HepG2 (cell line): ENCODE measurements at regions not wholly inside any gene's neighbourhood (a gene's known extent, or its start where the extent isn't known, plus 50 kb on each side); places are given as distances from the start of the nearest gene placed in this dataset.

Source experiments
- ATAC-seq: fragments of 200-7000 bp; cut with Tn5 transposase; 3 replicates; pipeline ENCODE4 v1.9.1; 2020; ENCODE audit warnings: mild to moderate bottlenecking, moderate library complexity
- BruUV-seq: library from RNA; stranded (reverse); fragments of 400-500 nt; replicated peaks from 2 replicates; lab custom pipeline; 2021; lab: Mats Ljungman, UMichigan
- CTCF ChIA-PET: fragments of 300-600 bp; formaldehyde crosslinking; extraction: SDS; loops from one replicate; lab custom pipeline; 2021; ENCODE audit warnings: low total read pairs, inconsistent platforms, low intra/inter-chr PET ratio; lab: Yijun Ruan, JAX
- POLR2A ChIA-PET: fragments of 350-600 bp; sonication (Branson Sonifier 250); formaldehyde crosslinking; loops from one replicate; lab custom pipeline; 2020; ENCODE audit warnings: antibody characterized with exemption, inconsistent platforms; lab: Yijun Ruan, JAX
- DNase-seq: peaks from one replicate; pipeline ENCODE4 v3.0.0-alpha.2; 2015; ENCODE audit warnings: low spot score
- FAIRE-seq: peaks from 3 replicates; lab custom pipeline; 2011; peaks lifted over from hg19 to GRCh38; lab: Jason Lieb, UNC
- H2AFZ ChIP-seq: one replicate; pipeline ENCODE4 v1.6.1; 2011; ENCODE audit warnings: low read length, inconsistent platforms
- H3K27ac ChIP-seq: fragments of 300-600 bp; 3 replicates; pipeline ENCODE4 v1.8.0; 2011; ENCODE audit warnings: mixed run types, mild to moderate bottlenecking, mixed read lengths, low read length, inconsistent platforms; ENCODE audit not compliant: insufficient read depth; ENCODE audit errors: extremely low read length
- H3K27me3 ChIP-seq, 2 experiments: fragments of 200-600 bp in 1 of 2; 2 replicates in 1 of 2; 3 replicates in 1 of 2; pipeline versions ENCODE4 v1.6.0 to v1.8.0; 2011; ENCODE audit warnings: low read length in 2 of 2, mild to moderate bottlenecking in 2 of 2, moderate library complexity in 2 of 2, inconsistent platforms in 1 of 2; ENCODE audit not compliant: insufficient read depth in 2 of 2, control insufficient read depth in 1 of 2
- H3K36me3 ChIP-seq, 2 experiments: fragments of 200-600 bp in 1 of 2; replicated peaks in 1 of 2; 2 replicates in 1 of 2; 3 replicates in 1 of 2; pipeline versions ENCODE4 v1.5.1 to v1.8.0; 2011; ENCODE audit warnings: low read length in 2 of 2, inconsistent platforms in 1 of 2; ENCODE audit not compliant: insufficient read depth in 2 of 2, control insufficient read depth in 1 of 2
- H3K4me1 ChIP-seq: 2 replicates; pipeline ENCODE4 v1.5.1; 2012; ENCODE audit warnings: low read length, inconsistent platforms; ENCODE audit not compliant: insufficient read depth
- H3K4me2 ChIP-seq: 2 replicates; pipeline ENCODE4 v1.6.0; 2011; ENCODE audit warnings: low read depth, low read length, inconsistent platforms
- H3K4me3 ChIP-seq, 3 experiments: fragments of 200-600 bp in 1 of 3; sonication (generic), shearing (Covaris generic) in 1 of 3; replicated peaks in 1 of 3; 2 replicates each; pipeline ENCODE4 v1.5.1; 2011 to 2016; ENCODE audit warnings: low read length in 3 of 3, inconsistent platforms in 2 of 3, low read depth in 2 of 3, mild to moderate bottlenecking in 2 of 3, control low read depth in 1 of 3, mixed read lengths in 1 of 3; ENCODE audit not compliant: insufficient read depth in 1 of 3
- H3K79me2 ChIP-seq: one replicate; pipeline ENCODE4 v1.6.1; 2011; ENCODE audit warnings: low read length, inconsistent platforms; ENCODE audit not compliant: insufficient read depth
- H3K9ac ChIP-seq: 2 replicates; pipeline ENCODE4 v1.6.0; 2011; ENCODE audit warnings: mild to moderate bottlenecking, low read depth, low read length, inconsistent platforms; ENCODE audit not compliant: insufficient read depth
- H3K9me3 ChIP-seq: 2 replicates; pipeline ENCODE4 v1.5.1; 2012; ENCODE audit warnings: mild to moderate bottlenecking, low read length
- H4K20me1 ChIP-seq: 2 replicates; pipeline ENCODE4 v1.6.0; 2011; ENCODE audit warnings: inconsistent platforms, mild to moderate bottlenecking, low read length, moderate library complexity; ENCODE audit not compliant: insufficient read depth
- EEA1 ChIP-seq: sonication (generic); formaldehyde crosslinking; IDR thresholded peaks from 2 replicates; pipeline ENCODE4 v1.5.1; 2020; ENCODE audit warnings: mild to moderate bottlenecking, missing genetic modification reagents, borderline replicate concordance
- ELF3 ChIP-seq: IDR thresholded peaks from 2 replicates; pipeline ENCODE4 v1.6.1; 2016; ENCODE audit warnings: missing genetic modification reagents, missing compliant biosample characterization
- FOSL2 ChIP-seq: sonication (generic); formaldehyde crosslinking; IDR thresholded peaks from 2 replicates; pipeline ENCODE4 v1.4.0; 2020; ENCODE audit warnings: missing genetic modification reagents
- NFE2L2 ChIP-seq: fragments of 150-350 bp; IDR thresholded peaks from 2 replicates; pipeline ENCODE4 v1.6.1; 2014; ENCODE audit warnings: low read length
- NRL ChIP-seq: sonication (generic); formaldehyde crosslinking; IDR thresholded peaks from 2 replicates; pipeline ENCODE4 v1.5.0; 2020; ENCODE audit warnings: missing genetic modification reagents, mild to moderate bottlenecking, moderate library complexity, borderline replicate concordance
- SAP130 ChIP-seq: IDR thresholded peaks from 2 replicates; pipeline ENCODE4 v1.6.1; 2016; ENCODE audit warnings: low read depth
- SMARCC2 ChIP-seq: fragments of 450-650 bp; IDR thresholded peaks from 2 replicates; pipeline ENCODE4 v1.6.1; 2017; ENCODE audit warnings: antibody characterized with exemption, mild to moderate bottlenecking
- STAT5B ChIP-seq: sonication (generic); formaldehyde crosslinking; IDR thresholded peaks from 2 replicates; pipeline ENCODE4 v1.4.0; 2020; ENCODE audit warnings: missing genetic modification reagents
- TSC22D2 ChIP-seq: sonication (generic); formaldehyde crosslinking; IDR thresholded peaks from 2 replicates; pipeline ENCODE4 v1.5.1; 2020; ENCODE audit warnings: missing genetic modification reagents, mild to moderate bottlenecking, borderline replicate concordance
- ZMYM3 ChIP-seq: sonication (generic); formaldehyde crosslinking; IDR thresholded peaks from 2 replicates; pipeline ENCODE4 v1.5.1; 2020; ENCODE audit warnings: mild to moderate bottlenecking, missing genetic modification reagents
- ZNF12 ChIP-seq: sonication (generic); formaldehyde crosslinking; IDR thresholded peaks from 2 replicates; pipeline ENCODE4 v1.5.0; 2020; ENCODE audit warnings: missing genetic modification reagents
- ZNF234 ChIP-seq: sonication (generic); formaldehyde crosslinking; conservative IDR thresholded peaks from 2 replicates; pipeline ENCODE4 v1.5.1; 2020; ENCODE audit warnings: mild to moderate bottlenecking, missing genetic modification reagents
- ZNF547 ChIP-seq: sonication (generic); formaldehyde crosslinking; IDR thresholded peaks from 2 replicates; pipeline ENCODE4 v1.5.1; 2020; ENCODE audit warnings: mild to moderate bottlenecking, missing genetic modification reagents
- ZNF724P ChIP-seq: sonication (generic); formaldehyde crosslinking; IDR thresholded peaks from 2 replicates; pipeline ENCODE4 v1.8.0; 2022; ENCODE audit warnings: missing genetic modification reagents, borderline replicate concordance
- WGBS: methylation state at CpG from one replicate; pipeline ENCODE4 v1.1.6; 2017; ENCODE audit warnings: low lambda C conversion rate; 5-methylcytosine and 5-hydroxymethylcytosine counted together
- in situ Hi-C: cut with HindIII; loops from 2 replicates; pipeline ENCODE4 v1.10.0; 2017; ENCODE audit warnings: low pct_unique_long_range_greater_than_20kb; ENCODE audit not compliant: extremely low pct_ligation_motif_present
- intact Hi-C: fragments of 100-400 bp; cut with micrococcal nuclease; formaldehyde crosslinking; loops from one replicate; pipeline ENCODE4 v1.10.0; 2022; ENCODE audit not compliant: unreplicated experiment
- TF ChIP-seq, protein P1 (sequence below): IDR thresholded peaks from 2 replicates; pipeline ENCODE4 v1.6.1; 2016

GRCh38 chr15:81886591-81886990 is 159.2 kb downstream of the MEX3B start:
- WGBS: 11% methylated on average over 6 of the region's 6 CpGs

GRCh38 chr15:81886080-81886479 is 159.7 kb downstream of the MEX3B start:
- POLR2A ChIA-PET: no interaction called here
- no peaks in the 10 kb centered on the region for H3K36me3 ChIP-seq
- H3K79me2 ChIP-seq: no peaks in the 10 kb centered on the region
- WGBS: 0% methylated on average over 2 of the region's 2 CpGs
- no peaks in the 10 kb centered on the region for H3K4me1 ChIP-seq
- no peak overlapping the region for H3K27ac ChIP-seq
- H3K9me3 ChIP-seq: no peaks in the 10 kb centered on the region
- TF ChIP-seq ZMYM3 (CRISPR knock-in tag): no peak
- TF ChIP-seq EEA1 (CRISPR knock-in tag): no peak
- no peak for TF ChIP-seq NFE2L2
- TF ChIP-seq SMARCC2: no peak
- TF ChIP-seq ELF3 (CRISPR knock-in tag): no peak
- no peaks in the 10 kb centered on the region for H4K20me1 ChIP-seq
- H3K9ac ChIP-seq: no peak overlapping the region
- no peak overlapping the region for H3K4me3 ChIP-seq
- intact Hi-C loops (no loop called here), in situ Hi-C loops (no loop called here)
- BruUV-seq: no TSS peak
- DNase-seq: no peak
- no peak overlapping the region for H2AFZ ChIP-seq
- ATAC-seq: no peak
- no peak for FAIRE-seq
- CTCF ChIA-PET: no interaction called here
- H3K4me2 ChIP-seq: no peak overlapping the region
- H3K27me3 ChIP-seq: no peaks in the 10 kb centered on the region

More at GRCh38 chr15:81886591-81886990, 159.2 kb downstream of the MEX3B start:
- Histone ChIP-seq H3K4me1 (no peaks in the 10 kb centered on the region), H4K20me1 (no peaks in the 10 kb centered on the region), H3K27me3 (no peaks in the 10 kb centered on the region), H3K4me3 (no peak overlapping the region), H3K4me2 (no peak overlapping the region), H2AFZ (no peak overlapping the region), H3K27ac (no peak overlapping the region), H3K79me2 (no peaks in the 10 kb centered on the region), H3K9ac (no peak overlapping the region), H3K36me3 (no peaks in the 10 kb centered on the region), H3K9me3 (no peaks in the 10 kb centered on the region)
- in situ Hi-C loops (no loop called here), intact Hi-C loops (no loop called here)
- TF ChIP-seq, protein P1, sequence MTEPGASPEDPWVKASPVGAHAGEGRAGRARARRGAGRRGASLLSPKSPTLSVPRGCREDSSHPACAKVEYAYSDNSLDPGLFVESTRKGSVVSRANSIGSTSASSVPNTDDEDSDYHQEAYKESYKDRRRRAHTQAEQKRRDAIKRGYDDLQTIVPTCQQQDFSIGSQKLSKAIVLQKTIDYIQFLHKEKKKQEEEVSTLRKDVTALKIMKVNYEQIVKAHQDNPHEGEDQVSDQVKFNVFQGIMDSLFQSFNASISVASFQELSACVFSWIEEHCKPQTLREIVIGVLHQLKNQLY (CRISPR knock-in tag): no peak
- no peak for TF ChIP-seq FOSL2 (CRISPR knock-in tag)
- TF ChIP-seq SAP130 (CRISPR knock-in tag): no peak
- TF ChIP-seq ZNF724P: no peak
- TF ChIP-seq NRL (CRISPR knock-in tag): no peak
- no peak for TF ChIP-seq TSC22D2
- TF ChIP-seq ZNF234 (CRISPR knock-in tag): no peak
- TF ChIP-seq STAT5B (CRISPR knock-in tag): no peak
- no peak for TF ChIP-seq ZNF547
- TF ChIP-seq ZNF12 (CRISPR knock-in tag): no peak
- POLR2A ChIA-PET: no interaction called here
- DNase-seq: no peak
- no peak for FAIRE-seq
- ATAC-seq: no peak
- no TSS peak for BruUV-seq
- CTCF ChIA-PET: no interaction called here
